VCaP (cell line): ENCODE measurements at regions not wholly inside any gene's neighbourhood (a gene's known extent, or its start where the extent isn't known, plus 50 kb on each side); places are given as distances from the start of the nearest gene placed in this dataset.

ENCODE experiments used
- H3K27ac ChIP-seq: fragments of 450-650 bp; 2 replicates; pipeline ENCODE4 v1.5.1; 2017
- TF ChIP-seq, protein P1 (sequence below): fragments of 450-650 bp; conservative IDR thresholded peaks from 2 replicates; pipeline ENCODE4 v1.5.1; 2017; ENCODE audit warnings: mild to moderate bottlenecking, moderate library complexity

DNA sequence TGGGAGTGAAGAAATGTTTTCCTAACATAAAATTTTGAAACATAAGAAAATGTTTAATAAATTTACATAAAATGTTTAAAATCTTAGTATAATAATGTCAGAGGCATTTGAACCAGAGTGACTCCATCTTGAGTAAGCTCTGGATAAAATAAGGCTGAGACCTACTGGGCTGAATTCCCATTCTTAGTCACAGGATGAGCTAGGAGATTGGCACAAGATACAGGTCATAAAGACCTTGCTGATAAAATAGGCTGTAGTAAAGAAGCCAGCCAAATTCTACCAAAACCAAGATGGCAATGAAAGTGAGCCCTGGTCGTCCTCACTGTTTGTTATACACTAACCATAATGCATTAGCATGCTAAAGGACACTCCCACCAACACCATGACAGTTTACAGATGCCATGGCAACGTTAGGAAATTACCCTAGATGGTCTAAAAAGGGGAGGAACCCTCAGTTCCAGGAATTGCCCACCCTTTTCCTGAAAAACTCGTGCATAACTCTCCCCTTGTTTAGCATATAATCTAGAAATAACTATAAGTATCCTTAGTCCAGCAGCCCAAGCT, 1184.0 kb downstream of the UQCRFS1 start:
- TF ChIP-seq, protein P1, sequence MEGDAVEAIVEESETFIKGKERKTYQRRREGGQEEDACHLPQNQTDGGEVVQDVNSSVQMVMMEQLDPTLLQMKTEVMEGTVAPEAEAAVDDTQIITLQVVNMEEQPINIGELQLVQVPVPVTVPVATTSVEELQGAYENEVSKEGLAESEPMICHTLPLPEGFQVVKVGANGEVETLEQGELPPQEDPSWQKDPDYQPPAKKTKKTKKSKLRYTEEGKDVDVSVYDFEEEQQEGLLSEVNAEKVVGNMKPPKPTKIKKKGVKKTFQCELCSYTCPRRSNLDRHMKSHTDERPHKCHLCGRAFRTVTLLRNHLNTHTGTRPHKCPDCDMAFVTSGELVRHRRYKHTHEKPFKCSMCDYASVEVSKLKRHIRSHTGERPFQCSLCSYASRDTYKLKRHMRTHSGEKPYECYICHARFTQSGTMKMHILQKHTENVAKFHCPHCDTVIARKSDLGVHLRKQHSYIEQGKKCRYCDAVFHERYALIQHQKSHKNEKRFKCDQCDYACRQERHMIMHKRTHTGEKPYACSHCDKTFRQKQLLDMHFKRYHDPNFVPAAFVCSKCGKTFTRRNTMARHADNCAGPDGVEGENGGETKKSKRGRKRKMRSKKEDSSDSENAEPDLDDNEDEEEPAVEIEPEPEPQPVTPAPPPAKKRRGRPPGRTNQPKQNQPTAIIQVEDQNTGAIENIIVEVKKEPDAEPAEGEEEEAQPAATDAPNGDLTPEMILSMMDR: no peak
- no peak overlapping the region for H3K27ac ChIP-seq

DNA sequence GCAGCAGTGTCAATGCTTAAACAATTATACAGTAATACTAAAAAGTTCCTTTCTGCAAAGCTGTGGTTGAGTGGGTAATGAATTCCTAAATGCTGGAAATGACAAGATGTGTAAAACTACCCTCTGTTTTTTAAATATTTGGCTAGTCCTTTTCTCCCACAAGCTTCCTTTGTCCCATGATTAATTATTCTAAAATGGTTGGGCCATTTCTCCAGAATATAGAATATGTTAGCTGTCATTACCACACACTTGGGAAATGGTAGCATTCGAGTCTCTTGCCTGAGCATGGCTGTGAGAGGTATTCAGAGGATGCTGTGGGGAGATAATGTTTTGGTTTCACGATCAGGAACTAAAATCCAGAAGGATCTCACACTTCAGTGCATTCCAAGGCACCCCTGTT, 1185.8 kb downstream of the UQCRFS1 start:
- H3K27ac ChIP-seq: no peak overlapping the region
- TF ChIP-seq, protein P1: no peak

DNA sequence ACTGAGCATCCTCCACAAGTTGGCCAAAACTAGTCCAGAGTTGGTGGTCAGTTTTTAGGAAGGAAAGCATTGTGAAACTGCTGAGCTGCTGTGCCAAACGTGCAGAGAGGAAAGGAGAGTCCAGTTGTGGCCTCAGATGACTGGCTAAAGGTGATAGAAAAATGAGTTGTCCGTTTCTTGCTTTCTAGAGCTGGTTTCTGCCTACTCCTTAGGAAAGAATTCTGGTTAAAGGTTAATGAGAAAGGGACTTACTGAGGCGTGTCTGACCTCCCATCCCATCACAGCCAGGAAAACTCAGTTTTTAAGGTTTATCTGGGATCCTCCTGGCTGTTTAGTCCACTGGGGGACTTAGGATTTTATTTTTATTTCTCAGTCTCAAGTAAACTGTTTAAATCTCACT, 1186.3 kb downstream of the UQCRFS1 start:
- TF ChIP-seq, protein P1: no peak
- no peak overlapping the region for H3K27ac ChIP-seq

DNA sequence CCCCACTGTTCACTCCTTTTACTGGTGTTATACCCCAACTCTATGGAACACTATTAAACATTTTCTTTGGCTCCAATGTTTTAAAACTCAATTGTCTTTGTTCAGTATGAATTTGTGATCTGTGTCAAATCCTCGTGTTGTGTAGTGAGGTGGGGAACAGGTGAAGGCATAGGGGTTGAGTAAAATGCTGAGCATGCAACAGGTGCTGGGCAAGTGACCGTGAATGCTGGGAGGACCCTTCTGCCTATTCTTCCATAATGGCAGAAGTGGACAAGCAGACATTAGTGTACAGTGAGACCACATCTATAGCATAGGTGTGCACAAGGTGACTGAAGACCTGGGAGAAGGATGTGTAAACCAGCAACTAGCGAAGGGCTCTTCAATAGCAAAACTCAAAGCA, 1188.0 kb downstream of the UQCRFS1 start:
- TF ChIP-seq, protein P1: no peak
- no peak overlapping the region for H3K27ac ChIP-seq

DNA sequence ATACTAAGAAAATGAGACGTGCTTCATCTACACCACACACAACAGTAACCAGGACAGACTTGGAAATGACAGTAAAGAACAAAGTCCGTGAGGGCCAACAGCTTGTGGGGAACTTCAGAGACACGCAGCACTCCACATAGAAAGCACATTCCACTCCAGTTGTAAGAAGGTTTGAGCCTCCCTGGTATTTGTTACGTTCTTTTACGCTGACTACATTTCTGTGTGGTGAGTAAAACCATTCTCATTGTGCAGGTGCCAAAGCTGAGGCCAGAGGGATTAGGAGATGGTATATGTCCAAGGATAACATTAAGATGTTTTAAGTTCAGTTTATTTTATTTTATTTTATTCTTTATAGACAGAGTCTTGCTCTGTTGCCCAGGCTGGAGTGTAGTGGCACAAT, 1189.9 kb downstream of the UQCRFS1 start:
- TF ChIP-seq, protein P1: no peak
- no peak overlapping the region for H3K27ac ChIP-seq

DNA sequence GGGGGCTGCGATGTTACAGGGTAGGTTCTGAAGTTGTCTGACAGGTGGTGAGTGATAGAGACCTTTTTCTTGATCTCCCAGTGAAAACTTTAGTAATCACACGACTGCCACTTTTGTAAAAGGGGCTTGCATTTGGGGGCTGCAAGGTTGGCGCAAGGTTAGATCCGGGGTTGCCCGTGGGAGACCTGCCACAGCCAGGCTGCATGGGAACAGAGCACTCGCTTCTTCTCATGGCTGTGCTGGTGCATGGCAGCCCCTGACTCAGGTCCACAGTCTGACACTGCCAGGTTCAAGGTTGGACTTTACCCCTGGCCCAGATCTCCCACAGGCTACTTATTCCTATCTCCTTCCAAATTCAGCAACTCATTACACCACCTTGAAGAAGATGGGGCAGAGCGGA, 1190.4 kb downstream of the UQCRFS1 start:
- TF ChIP-seq, protein P1: no peak
- no peak overlapping the region for H3K27ac ChIP-seq

DNA sequence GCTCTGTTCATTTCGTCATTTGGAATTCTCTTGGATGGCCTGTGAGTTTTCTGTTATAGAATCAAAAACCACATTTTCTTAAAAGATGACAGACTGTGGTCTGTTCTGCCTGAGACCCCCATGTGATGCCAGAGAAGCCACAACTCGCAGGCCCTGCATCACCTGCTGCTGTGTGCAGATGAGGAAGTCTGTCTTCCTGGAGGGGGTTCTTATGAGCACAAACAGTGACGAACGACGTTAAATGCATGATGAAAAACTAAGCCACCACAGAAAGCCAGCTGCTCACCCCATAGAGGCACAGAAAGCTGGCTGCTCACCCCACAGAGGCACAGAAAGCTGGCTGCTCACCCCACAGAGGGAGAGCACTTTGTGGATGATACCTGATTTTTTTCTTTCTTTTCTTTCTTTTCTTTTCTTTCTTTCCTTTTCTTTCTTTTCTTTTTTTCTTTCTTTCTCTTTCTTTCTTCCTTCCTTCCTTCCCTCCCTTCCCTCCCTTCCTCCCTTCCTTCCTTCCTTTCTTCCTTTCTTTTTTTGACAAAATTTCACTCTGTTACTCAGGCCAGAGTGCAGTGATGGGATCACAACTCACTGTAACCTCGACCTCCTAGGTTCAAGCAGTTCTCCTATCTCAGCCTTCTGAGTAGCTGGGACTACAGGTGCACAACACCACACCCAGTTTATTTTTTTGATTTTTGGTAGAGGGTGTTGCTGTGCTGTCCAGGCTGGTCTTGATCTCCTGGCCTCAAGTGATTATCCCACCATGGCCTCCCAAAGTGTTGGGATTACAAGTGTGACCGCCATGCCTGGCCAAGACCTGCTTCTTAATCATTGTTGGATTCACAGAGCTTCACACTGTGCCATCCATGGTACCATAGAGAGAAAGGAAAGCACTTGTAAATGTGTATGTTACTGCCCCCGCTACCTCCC, 1191.4 kb downstream of the UQCRFS1 start:
- TF ChIP-seq, protein P1: no peak

More for the DNA sequence above, 1191.4 kb downstream of the UQCRFS1 start:
- no peak overlapping the region for H3K27ac ChIP-seq
